ENCODE measurements at regions not wholly inside any gene's neighbourhood (a gene's known extent, or its start where the extent isn't known, plus 50 kb on each side); places are given as distances from the start of the nearest gene placed in this dataset.
A peak's percentile ranks its signal among the peaks of the same experiment; 100 is the strongest.

DNA sequence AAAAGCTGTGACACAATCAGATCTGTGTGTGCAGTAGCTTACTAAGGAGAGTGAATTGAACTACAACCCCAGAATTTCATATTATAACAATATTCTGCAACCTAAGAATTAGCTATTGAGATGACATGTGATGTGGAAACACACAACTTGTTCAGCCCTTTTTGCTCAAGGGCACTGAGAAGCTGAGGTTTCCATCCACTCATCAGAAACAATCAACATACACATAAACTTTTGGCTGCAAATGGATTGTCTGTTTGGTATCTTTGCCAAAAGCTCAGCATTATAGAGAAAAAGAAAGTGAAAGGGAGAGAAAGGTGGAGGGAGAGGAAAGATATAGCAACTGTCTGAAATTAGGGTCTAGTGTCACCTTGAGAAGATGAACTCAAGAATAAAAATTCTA, 117.2 kb upstream of the KLF7 start:
- Histone ChIP-seq H3K36me3 (no peaks in the 10 kb centered on the region), H3K4me3 (no peak overlapping the region), H3K4me1 (peaks cover 0 to 37% of the 10 kb centered on the region in 2 donors), H3K9me3 (no peaks in the 10 kb centered on the region), H3K27me3 (no peaks in the 10 kb centered on the region), H3K27ac (peak overlapping the region; percentile 10 to 18)
- DNase-seq (ENCODE audit: low spot score): no peak
- no peak for TF ChIP-seq CTCF (IDR thresholded peaks at IDR 0.05)

DNA sequence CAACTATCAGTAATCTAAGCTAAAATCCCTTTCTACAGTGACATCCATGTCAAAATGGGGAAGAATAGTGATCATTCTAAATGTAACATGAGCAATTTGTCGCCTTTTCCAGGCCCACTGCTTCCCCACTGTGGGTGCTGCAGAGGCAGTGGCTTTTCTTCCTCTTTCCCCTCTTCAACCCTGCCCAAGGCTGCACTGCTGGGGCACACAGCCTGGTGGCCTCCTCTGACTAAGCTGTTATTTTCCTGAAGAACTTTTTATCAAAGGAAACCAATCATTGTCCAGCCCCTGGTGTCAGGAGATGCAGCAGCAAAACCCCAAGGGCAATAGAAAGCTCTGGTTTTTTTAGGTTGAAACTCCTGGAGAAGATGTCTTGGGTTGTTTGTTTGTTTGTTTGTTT, 117.6 kb upstream of the KLF7 start:
- DNase-seq (ENCODE audit: low spot score): peak; percentile 63
- no peaks in the 10 kb centered on the region for H3K9me3 ChIP-seq
- H3K4me1 ChIP-seq: peaks cover 0 to 37% of the 10 kb centered on the region in 2 donors
- no peaks in the 10 kb centered on the region for H3K27me3 ChIP-seq
- peak overlapping the region in 1 of 2 donors; percentile 10 for H3K27ac ChIP-seq
- H3K36me3 ChIP-seq: no peaks in the 10 kb centered on the region
- H3K4me3 ChIP-seq: no peak overlapping the region
- TF ChIP-seq CTCF (IDR thresholded peaks at IDR 0.05): peak in 1 of 2 donors; percentile 44

DNA sequence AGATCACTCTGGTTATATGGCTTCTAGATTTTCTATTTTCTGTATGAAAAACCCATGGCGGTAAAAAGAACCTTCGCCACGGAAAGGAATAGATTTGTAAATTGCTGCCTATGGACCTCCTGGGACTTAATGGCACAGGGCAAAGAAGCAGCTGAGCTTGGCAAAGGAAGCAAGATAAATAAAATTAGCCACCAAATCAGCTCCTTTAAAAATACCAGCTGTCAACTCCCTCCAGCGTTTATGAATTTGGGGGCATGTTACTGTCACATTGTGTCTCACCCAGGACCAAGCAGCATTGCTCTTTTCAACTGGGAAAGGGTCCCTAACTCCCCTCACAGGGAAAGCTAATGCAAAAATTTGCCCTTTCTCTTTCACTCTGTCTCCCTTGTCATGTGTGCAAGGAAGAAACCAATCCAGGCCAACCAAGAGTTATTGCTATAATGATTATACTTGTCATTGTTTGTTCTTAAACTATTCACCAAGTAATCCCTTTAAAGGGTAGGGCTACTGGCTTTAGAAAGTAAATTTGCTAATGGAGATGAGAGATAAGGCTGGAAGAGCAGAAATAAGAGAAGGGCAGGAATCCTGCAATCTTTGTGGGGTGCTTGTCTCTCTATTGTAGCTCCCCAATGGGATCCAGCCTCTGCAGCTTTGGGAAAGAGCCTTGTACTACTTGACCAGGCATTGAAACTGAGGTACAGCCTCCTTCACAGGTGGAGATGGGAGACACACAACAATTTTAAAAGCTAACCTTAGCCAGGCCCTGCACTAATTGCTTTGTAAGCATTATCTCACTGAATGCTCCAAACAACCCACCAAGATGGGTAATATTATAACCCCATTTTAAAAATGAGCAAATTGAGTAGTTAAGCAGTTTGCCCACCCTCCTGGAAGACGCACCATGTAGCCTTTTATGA, 119.1 kb upstream of the KLF7 start:
- Histone ChIP-seq H3K27ac (peak overlapping the region; percentile 40 to 41), H3K36me3 (no peaks in the 10 kb centered on the region), H3K9me3 (no peaks in the 10 kb centered on the region), H3K4me3 (no peak overlapping the region), H3K4me1 (peaks cover 0 to 37% of the 10 kb centered on the region in 2 donors), H3K27me3 (no peaks in the 10 kb centered on the region)
- no peak for DNase-seq (ENCODE audit: low spot score)
- no peak for TF ChIP-seq CTCF (IDR thresholded peaks at IDR 0.05)

DNA sequence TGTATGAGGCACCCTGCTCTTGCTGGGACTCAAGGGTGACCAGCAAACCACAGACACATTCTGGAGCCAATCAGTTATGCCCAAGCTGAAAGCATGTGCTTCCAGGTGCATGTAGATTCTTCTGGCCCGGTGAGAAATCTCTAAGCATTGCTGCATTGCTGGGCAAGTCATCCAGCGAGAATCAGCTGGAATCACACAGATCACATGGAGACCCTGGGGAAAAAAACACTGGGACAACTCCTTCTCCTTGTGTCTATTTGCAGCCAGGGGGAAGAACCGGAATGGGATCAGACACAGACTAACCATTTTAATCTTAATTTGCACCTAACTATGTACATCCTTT, 119.7 kb upstream of the KLF7 start:
- peaks cover 0 to 37% of the 10 kb centered on the region in 2 donors for H3K4me1 ChIP-seq
- H3K9me3 ChIP-seq: no peaks in the 10 kb centered on the region
- H3K27me3 ChIP-seq: no peaks in the 10 kb centered on the region
- H3K27ac ChIP-seq: peak overlapping the region; percentile 40 to 41
- no peak for DNase-seq (ENCODE audit: low spot score)
- no peaks in the 10 kb centered on the region for H3K36me3 ChIP-seq
- no peak for TF ChIP-seq CTCF (IDR thresholded peaks at IDR 0.05)
- no peak overlapping the region for H3K4me3 ChIP-seq

DNA sequence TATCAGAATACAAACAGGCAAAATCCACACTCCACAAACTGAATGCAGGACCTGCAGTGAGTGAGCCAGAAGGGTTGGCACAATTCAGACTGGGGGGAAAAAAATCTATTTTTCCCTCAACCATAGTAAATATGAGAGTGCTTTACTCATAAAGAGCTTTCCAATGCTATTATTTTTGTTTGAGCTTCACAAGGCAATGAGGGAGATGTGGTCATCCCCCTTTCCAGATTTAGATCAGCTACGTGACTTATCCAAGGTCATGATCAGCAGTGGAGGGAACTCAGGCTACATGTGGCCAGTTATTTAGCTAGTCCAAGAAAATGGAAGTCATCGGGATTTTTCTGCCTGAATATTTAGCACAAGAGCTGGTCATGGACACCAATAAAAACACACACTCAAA, 120.4 kb upstream of the KLF7 start:
- no peaks in the 10 kb centered on the region for H3K36me3 ChIP-seq
- no peak for DNase-seq (ENCODE audit: low spot score)
- TF ChIP-seq CTCF (IDR thresholded peaks at IDR 0.05): no peak
- peaks cover 0 to 37% of the 10 kb centered on the region in 2 donors for H3K4me1 ChIP-seq
- no peak overlapping the region for H3K4me3 ChIP-seq
- H3K27me3 ChIP-seq: no peaks in the 10 kb centered on the region
- H3K27ac ChIP-seq: no peak overlapping the region
- no peaks in the 10 kb centered on the region for H3K9me3 ChIP-seq

All from right atrium auricular region (tissue), 2 donors.